HS-27A (cell line): ENCODE measurements at regions not wholly inside any gene's neighbourhood (a gene's known extent, or its start where the extent isn't known, plus 50 kb on each side); places are given as distances from the start of the nearest gene placed in this dataset.

Experiments
- DNase-seq: peaks from one replicate; pipeline ENCODE4 v3.0.0-alpha.2; 2012; ENCODE audit warnings: low read depth, missing footprints

GRCh38 chr11:15882876-15883454 lies 473.4 kb downstream of the SOX6 start:
- no peak for DNase-seq

GRCh38 chr11:15883455-15883920 lies 472.9 kb downstream of the SOX6 start:
- no peak for DNase-seq

- DNase-seq: no peak
These were observed 472.2 kb downstream of the SOX6 start for GRCh38 chr11:15884141-15884540.

GRCh38 chr11:15884777-15885540 lies 471.4 kb downstream of the SOX6 start:
- DNase-seq: no peak

- no peak for DNase-seq
These were observed 470.5 kb downstream of the SOX6 start for GRCh38 chr11:15885854-15886253.

GRCh38 chr11:15886299-15886698 lies 470.0 kb downstream of the SOX6 start:
- no peak for DNase-seq

GRCh38 chr11:15886866-15887265 lies 469.5 kb downstream of the SOX6 start:
- DNase-seq: no peak

- DNase-seq: no peak
These were observed 467.6 kb downstream of the SOX6 start for GRCh38 chr11:15888556-15889345.

- no peak for DNase-seq
These were observed 466.8 kb downstream of the SOX6 start for GRCh38 chr11:15889363-15890030.

- DNase-seq: peak; percentile 51
These were observed 466.2 kb downstream of the SOX6 start for GRCh38 chr11:15890031-15890713.

GRCh38 chr11:15893080-15893492 lies 463.3 kb downstream of the SOX6 start:
- DNase-seq: peak; percentile 89

GRCh38 chr11:15896026-15896425 lies 460.3 kb downstream of the SOX6 start:
- no peak for DNase-seq

- DNase-seq: no peak
These were observed 459.8 kb downstream of the SOX6 start for GRCh38 chr11:15896530-15896929.

- DNase-seq: peak; percentile 87
These were observed 459.0 kb downstream of the SOX6 start for GRCh38 chr11:15897211-15897960.

- no peak for DNase-seq
These were observed 455.3 kb downstream of the SOX6 start for GRCh38 chr11:15901054-15901453.

- DNase-seq: no peak
These were observed 454.6 kb downstream of the SOX6 start for GRCh38 chr11:15901790-15902189.

GRCh38 chr11:15903246-15903645 lies 453.1 kb downstream of the SOX6 start:
- DNase-seq: no peak

- no peak for DNase-seq
These were observed 450.8 kb downstream of the SOX6 start for GRCh38 chr11:15905366-15906104.

GRCh38 chr11:15906481-15907035 lies 449.8 kb downstream of the SOX6 start:
- DNase-seq: no peak

- no peak for DNase-seq
These were observed 448.5 kb downstream of the SOX6 start for GRCh38 chr11:15907806-15908205.
